K562 (cell line): ENCODE measurements at regions not wholly inside any gene's neighbourhood (a gene's known extent, or its start where the extent isn't known, plus 50 kb on each side); places are given as distances from the start of the nearest gene placed in this dataset.

Experiments
- ATAC-seq: fragments of 200-7000 bp; cut with Tn5 transposase; 3 replicates; pipeline ENCODE4 v1.9.1; 2020; ENCODE audit warnings: moderate library complexity
- BruUV-seq: library from RNA; stranded (reverse); fragments of 400-500 nt; replicated peaks from 2 replicates; lab custom pipeline; 2021; lab: Mats Ljungman, UMichigan
- CTCF ChIA-PET: fragments of 300-600 bp; formaldehyde crosslinking; extraction: SDS; loops from one replicate; lab custom pipeline; 2021; ENCODE audit warnings: low intra/inter-chr PET ratio; lab: Yijun Ruan, JAX
- POLR2A ChIA-PET: fragments of 300-600, 350-650 bp; sonication (Branson Sonifier 250); formaldehyde crosslinking; extraction: SDS; loops from one replicate; lab custom pipeline; 2021; ENCODE audit warnings: antibody characterized with exemption, inconsistent platforms; lab: Yijun Ruan, JAX
- DNase-seq, 4 experiments: peaks; one replicate each; pipeline versions ENCODE4 v3.0.0 to v3.0.0-alpha.2; 2011 to 2018; ENCODE audit warnings: low spot score in 3 of 4, mixed read lengths in 3 of 4; ENCODE audit errors: extremely low read depth in 1 of 4
- FAIRE-seq: peaks from 2 replicates; lab custom pipeline; 2011; peaks lifted over from hg19 to GRCh38; lab: Jason Lieb, UNC
- H2AFZ ChIP-seq: 2 replicates; pipeline ENCODE4 v1.6.0; 2011; ENCODE audit warnings: low read depth, low read length, control low read depth, inconsistent platforms
- H3K27ac ChIP-seq: fragments of 200-600 bp; 3 replicates; pipeline ENCODE4 v1.8.0; 2011; ENCODE audit warnings: low read depth, mild to moderate bottlenecking, control low read depth, inconsistent platforms, low read length, moderate library complexity, mixed read lengths; ENCODE audit errors: extremely low read depth
- H3K27me3 ChIP-seq, 2 experiments: fragments of 300-600 bp in 1 of 2; 2 replicates in 1 of 2; 3 replicates in 1 of 2; pipeline versions ENCODE4 v1.6.0 to v1.8.0; 2011; ENCODE audit warnings: inconsistent platforms in 2 of 2, low read length in 2 of 2, mild to moderate bottlenecking in 1 of 2, mixed read lengths in 1 of 2, moderate library complexity in 1 of 2; ENCODE audit not compliant: control insufficient read depth in 2 of 2, insufficient read depth in 2 of 2
- H3K36me3 ChIP-seq: fragments of 300-600 bp; 3 replicates; pipeline ENCODE4 v1.8.0; 2011; ENCODE audit warnings: mild to moderate bottlenecking, low read length, inconsistent platforms; ENCODE audit not compliant: control insufficient read depth, insufficient read depth
- H3K4me1 ChIP-seq, 2 experiments: fragments of 200-600 bp in 1 of 2; replicated peaks in 1 of 2; 2 replicates in 1 of 2; 3 replicates in 1 of 2; pipeline versions ENCODE4 v1.5.1 to v1.8.0; 2011; ENCODE audit warnings: inconsistent platforms in 2 of 2, low read length in 2 of 2, mild to moderate bottlenecking in 1 of 2, mixed read lengths in 1 of 2, moderate library complexity in 1 of 2; ENCODE audit not compliant: control insufficient read depth in 2 of 2, insufficient read depth in 2 of 2
- H3K4me2 ChIP-seq: 2 replicates; pipeline ENCODE4 v1.6.1; 2011; ENCODE audit warnings: low read length, control low read depth, inconsistent platforms, mixed read lengths; ENCODE audit not compliant: insufficient read depth
- H3K4me3 ChIP-seq: fragments of 200-600 bp; sonication (generic), shearing (Covaris generic); 2 replicates; pipeline ENCODE4 v1.5.1; 2016; ENCODE audit warnings: control low read depth, inconsistent platforms
- H3K79me2 ChIP-seq: fragments of 200-600 bp; 3 replicates; pipeline ENCODE4 v1.8.0; 2011; ENCODE audit warnings: low read length, inconsistent platforms; ENCODE audit not compliant: control insufficient read depth, insufficient read depth
- H3K9ac ChIP-seq, 2 experiments: 2 replicates each; pipeline versions ENCODE4 v1.6.0 to v1.6.1; 2011; ENCODE audit warnings: low read depth in 2 of 2, low read length in 2 of 2, control low read depth in 1 of 2, inconsistent platforms in 1 of 2, mild to moderate bottlenecking in 1 of 2, mixed read lengths in 1 of 2; ENCODE audit not compliant: insufficient read depth in 1 of 2
- H3K9me1 ChIP-seq: one replicate; pipeline ENCODE4 v1.6.0; 2011; ENCODE audit warnings: inconsistent platforms, mild to moderate bottlenecking, low read length, moderate library complexity; ENCODE audit not compliant: control insufficient read depth, insufficient read depth
- H3K9me3 ChIP-seq: replicated peaks from 2 replicates; pipeline ENCODE4 v1.5.1; 2011; ENCODE audit warnings: low read depth, low read length, inconsistent platforms; ENCODE audit not compliant: control insufficient read depth, insufficient read depth
- H4K20me1 ChIP-seq: replicated peaks from 2 replicates; pipeline ENCODE4 v1.6.1; 2011; ENCODE audit warnings: low read length, inconsistent platforms, mixed read lengths; ENCODE audit not compliant: control insufficient read depth, insufficient read depth
- ATF1 ChIP-seq, 2 experiments: fragments of 450-650 bp in 1 of 2; IDR thresholded peaks; 2 replicates each; pipeline ENCODE4 v1.6.1; 2016; ENCODE audit warnings: missing compliant biosample characterization in 1 of 2, missing genetic modification characterization in 1 of 2
- EZH2 ChIP-seq: IDR thresholded peaks from 2 replicates; pipeline ENCODE4 v1.6.1; 2012; ENCODE audit warnings: low read depth, mild to moderate bottlenecking, inconsistent platforms, low read length, borderline replicate concordance
- GATAD2A ChIP-seq: fragments of 450-650 bp; IDR thresholded peaks from 2 replicates; pipeline ENCODE4 v1.6.1; 2017
- ILK ChIP-seq: fragments of 450-650 bp; IDR thresholded peaks from 2 replicates; pipeline ENCODE4 v1.6.1; 2016; ENCODE audit warnings: missing genetic modification characterization, low read depth, mild to moderate bottlenecking, missing compliant biosample characterization, moderate library complexity, borderline replicate concordance
- NELFE ChIP-seq: IDR thresholded peaks from 2 replicates; pipeline ENCODE4 v1.6.1; 2011; ENCODE audit warnings: mild to moderate bottlenecking; ENCODE audit not compliant: insufficient read depth, insufficient read length
- NFRKB ChIP-seq: fragments of 450-650 bp; IDR thresholded peaks from 2 replicates; pipeline ENCODE4 v1.6.1; 2016; ENCODE audit warnings: low read depth
- NFXL1 ChIP-seq: fragments of 450-650 bp; formaldehyde crosslinking; IDR thresholded peaks from 2 replicates; pipeline ENCODE4 v1.4.0; 2021; ENCODE audit warnings: mild to moderate bottlenecking
- NR4A1 ChIP-seq, 2 experiments: fragments of 250-450 bp in 1 of 2; fragments of 450-650 bp in 1 of 2; sonication (Bioruptor Pico) in 1 of 2; IDR thresholded peaks; 2 replicates each; pipeline versions ENCODE4 v1.4.0 to v1.6.1; 2016 to 2020; ENCODE audit warnings: mild to moderate bottlenecking in 2 of 2, missing compliant biosample characterization in 1 of 2, missing genetic modification characterization in 1 of 2, moderate library complexity in 1 of 2
- PCBP1 ChIP-seq: fragments of 200-400 bp; formaldehyde crosslinking; IDR thresholded peaks from 2 replicates; pipeline ENCODE4 v1.6.1; 2018; ENCODE audit warnings: mild to moderate bottlenecking, low read depth, low read length; ENCODE audit not compliant: poor library complexity, severe bottlenecking
- PKNOX1 ChIP-seq: fragments of 450-650 bp; IDR thresholded peaks from 2 replicates; pipeline ENCODE4 v1.6.1; 2016
- SUPT5H ChIP-seq: fragments of 450-650 bp; IDR thresholded peaks from 2 replicates; pipeline ENCODE4 v1.6.1; 2016
- U2AF1 ChIP-seq: fragments of 200-400 bp; formaldehyde crosslinking; optimal IDR thresholded peaks from 2 replicates; pipeline ENCODE3; 2017; ENCODE audit warnings: mild to moderate bottlenecking, low read depth, low read length, moderate library complexity
- USF2 ChIP-seq: sonication (generic); formaldehyde crosslinking; IDR thresholded peaks from 2 replicates; pipeline ENCODE4 v1.5.0; 2020; ENCODE audit warnings: missing genetic modification reagents
- ZBTB12 ChIP-seq: fragments of 250-450 bp; sonication (Bioruptor Pico); IDR thresholded peaks from 2 replicates; pipeline ENCODE4 v1.4.0; 2020
- ZBTB26 ChIP-seq: fragments of 450-650 bp; formaldehyde crosslinking; IDR thresholded peaks from 2 replicates; pipeline ENCODE4 v1.4.0; 2022; ENCODE audit warnings: missing genetic modification characterization
- ZNF140 ChIP-seq: fragments of 250-450 bp; sonication (Bioruptor Pico); IDR thresholded peaks from 2 replicates; pipeline ENCODE4 v1.8.0; 2021; ENCODE audit warnings: moderate library complexity, mild to moderate bottlenecking, inconsistent platforms
- ZNF740 ChIP-seq, 3 experiments: fragments of 200-800 bp in 1 of 3; sonication (Bioruptor generic) in 1 of 3; sonication (generic) in 1 of 3; formaldehyde crosslinking in 1 of 3; IDR thresholded peaks; 2 replicates each; pipeline versions ENCODE4 v1.6.1 to v1.8.0; 2016 to 2022; ENCODE audit warnings: mild to moderate bottlenecking in 2 of 3, missing compliant biosample characterization in 2 of 3, missing genetic modification characterization in 2 of 3, missing genetic modification reagents in 1 of 3
- WGBS: fragments of 100-300 bp; shearing (Covaris generic); methylation state at CpG from one replicate; pipeline ENCODE4 v1.1.6; 2016; ENCODE audit warnings: low coverage, mixed read lengths; ENCODE audit not compliant: insufficient coverage; ENCODE audit errors: missing lambda C conversion rate; 5-methylcytosine and 5-hydroxymethylcytosine counted together
- in situ Hi-C: fragments of 300-500 bp; cut with MboI; formaldehyde crosslinking; loops from 4 replicates; pipeline ENCODE4 v1.15.0; 2018; ENCODE audit warnings: inconsistent platforms, mixed read lengths
- intact Hi-C: fragments of 100-400 bp; cut with micrococcal nuclease; formaldehyde crosslinking; loops from 2 replicates; pipeline ENCODE4 v1.14.2; 2022

- ChIA-PET CTCF (no interaction called here), POLR2A (no interaction called here)
- H3K27me3 ChIP-seq: no peaks in the 10 kb centered on the region
- ATAC-seq (no peak), FAIRE-seq (no peak), DNase-seq (no peak)
- no peak overlapping the region for H3K4me3 ChIP-seq
- no peak overlapping the region for H3K9ac ChIP-seq
- no peaks in the 10 kb centered on the region for H3K9me1 ChIP-seq
- no peaks in the 10 kb centered on the region for H3K79me2 ChIP-seq
- in situ Hi-C loops: no loop called here
- no peak overlapping the region for H3K4me2 ChIP-seq
- no peak overlapping the region for H3K27ac ChIP-seq
- no peaks in the 10 kb centered on the region for H3K4me1 ChIP-seq
- H3K36me3 ChIP-seq: no peaks in the 10 kb centered on the region
- under 1% methylated on average over 8 of the region's 8 CpGs for WGBS
- intact Hi-C loops: no loop called here
- H2AFZ ChIP-seq: no peak overlapping the region
- no peaks in the 10 kb centered on the region for H4K20me1 ChIP-seq
- BruUV-seq: no TSS peak
- no peaks in the 10 kb centered on the region for H3K9me3 ChIP-seq
- no peak for TF ChIP-seq NFXL1
- TF ChIP-seq ILK (tag): no peak
- no peak for TF ChIP-seq PKNOX1
- TF ChIP-seq ZNF740 (CRISPR knock-in tag; IDR thresholded peaks at IDR 0.05): no peak
- TF ChIP-seq ZNF740 (tag; IDR thresholded peaks at IDR 0.05): no peak
- no peak for TF ChIP-seq ZBTB26 (CRISPR knock-in tag)
- TF ChIP-seq GATAD2A: no peak
- TF ChIP-seq U2AF1: no peak
- no peak for TF ChIP-seq NELFE
- no peak for TF ChIP-seq ZNF140 (CRISPR knock-in tag)
- no peak for TF ChIP-seq PCBP1
- TF ChIP-seq USF2: no peak
- no peak for TF ChIP-seq EZH2
- no peak for TF ChIP-seq ZBTB12 (CRISPR knock-in tag)
- TF ChIP-seq SUPT5H: no peak
- TF ChIP-seq NR4A1 (CRISPR knock-in tag; IDR thresholded peaks at IDR 0.05): no peak
- TF ChIP-seq NR4A1 (tag; IDR thresholded peaks at IDR 0.05): no peak
- no peak for TF ChIP-seq ATF1 (CRISPR knock-in tag; IDR thresholded peaks at IDR 0.05)
- no peak for TF ChIP-seq ATF1 (tag; IDR thresholded peaks at IDR 0.05)
- no peak for TF ChIP-seq NFRKB
Measured at GRCh38 chr11:128304666-128305485, 282.5 kb downstream of the ETS1 start.
